OCI-LY7 (cell line): ENCODE measurements at regions not wholly inside any gene's neighbourhood (a gene's known extent, or its start where the extent isn't known, plus 50 kb on each side); places are given as distances from the start of the nearest gene placed in this dataset.

ENCODE experiments used
- BruUV-seq: library from RNA; stranded (reverse); fragments of 400-500 nt; replicated peaks from 2 replicates; lab custom pipeline; 2021; lab: Mats Ljungman, UMichigan
- CTCF ChIA-PET: fragments of 300-600 bp; sonication (Branson Sonifier 250); formaldehyde crosslinking; loops from one replicate; lab custom pipeline; 2022; ENCODE audit warnings: antibody characterized with exemption; ENCODE audit not compliant: unreplicated experiment; lab: Charles Lee
- POLR2A ChIA-PET: fragments of 300-600 bp; sonication (Branson Sonifier 250); formaldehyde crosslinking; loops from one replicate; lab custom pipeline; 2022; ENCODE audit warnings: antibody characterized with exemption; lab: Charles Lee
- DNase-seq: peaks from one replicate; pipeline ENCODE4 v3.0.0-alpha.2; 2015; ENCODE audit warnings: low spot score
- H2AFZ ChIP-seq: fragments of 200-600 bp; sonication (generic), shearing (Covaris generic); 2 replicates; pipeline ENCODE4 v1.6.1; 2014; ENCODE audit warnings: mild to moderate bottlenecking, antibody characterized with exemption, low read length, moderate library complexity
- H3K27ac ChIP-seq: fragments of 200-600 bp; sonication (generic); 2 replicates; pipeline ENCODE4 v1.5.1; 2014; ENCODE audit warnings: mixed run types, low read depth, mild to moderate bottlenecking, moderate library complexity, low read length, inconsistent platforms; ENCODE audit not compliant: poor library complexity, severe bottlenecking
- H3K36me3 ChIP-seq: fragments of 200-600 bp; sonication (generic); 2 replicates; pipeline ENCODE4 v1.6.1; 2014; ENCODE audit warnings: mild to moderate bottlenecking, antibody characterized with exemption, low read length, moderate library complexity, mixed read lengths; ENCODE audit not compliant: insufficient read depth
- H3K4me1 ChIP-seq: fragments of 200-600 bp; sonication (generic); 2 replicates; pipeline ENCODE4 v1.5.1; 2014; ENCODE audit warnings: mild to moderate bottlenecking, low read length; ENCODE audit not compliant: insufficient read depth, poor library complexity, severe bottlenecking
- H3K4me2 ChIP-seq: fragments of 200-600 bp; sonication (generic); 2 replicates; pipeline ENCODE4 v1.6.1; 2014; ENCODE audit warnings: mild to moderate bottlenecking, low read length
- H3K4me3 ChIP-seq: fragments of 200-600 bp; sonication (generic); 2 replicates; pipeline ENCODE4 v1.5.1; 2014; ENCODE audit warnings: mild to moderate bottlenecking, low read depth, low read length; ENCODE audit not compliant: poor library complexity, severe bottlenecking
- H3K79me2 ChIP-seq: fragments of 200-600 bp; sonication (generic); 2 replicates; pipeline ENCODE4 v1.6.1; 2016; ENCODE audit warnings: low read depth, mild to moderate bottlenecking, low read length, moderate library complexity, mixed read lengths; ENCODE audit not compliant: insufficient read depth
- H3K9me2 ChIP-seq: fragments of 200-600 bp; sonication (generic); 2 replicates; pipeline ENCODE4 v1.6.1; 2016; ENCODE audit warnings: mild to moderate bottlenecking, low read length, mixed read lengths; ENCODE audit not compliant: insufficient read depth
- H3K9me3 ChIP-seq: fragments of 200-600 bp; sonication (generic); 2 replicates; pipeline ENCODE4 v1.6.1; 2014; ENCODE audit warnings: mild to moderate bottlenecking, mixed run types, low read length, mixed read lengths
- H4K20me1 ChIP-seq: fragments of 200-600 bp; sonication (generic); 2 replicates; pipeline ENCODE4 v1.6.1; 2014; ENCODE audit warnings: mild to moderate bottlenecking, antibody characterized with exemption, low read length, moderate library complexity, mixed read lengths; ENCODE audit not compliant: insufficient read depth
- EZH2phosphoT487 ChIP-seq: fragments of 200-600 bp; sonication (generic); IDR thresholded peaks from 2 replicates; pipeline ENCODE4 v1.6.1; 2018; ENCODE audit warnings: low read depth, borderline replicate concordance, mild to moderate bottlenecking, mixed run types, antibody characterized with exemption, low read length, moderate library complexity, mixed read lengths
- intact Hi-C: fragments of 100-400 bp; cut with micrococcal nuclease; formaldehyde crosslinking; loops from one replicate; pipeline ENCODE4 v1.10.0; 2022; ENCODE audit not compliant: unreplicated experiment
- TF ChIP-seq, protein P1 (sequence below): fragments of 200-600 bp; sonication (generic); conservative IDR thresholded peaks from 2 replicates; pipeline ENCODE4 v1.5.1; 2014; ENCODE audit warnings: mild to moderate bottlenecking, antibody characterized with exemption, low read length, moderate library complexity, mixed read lengths

GRCh38 chr15:50823281-50823680 is 57.8 kb upstream of the SPPL2A start:
- H3K9me2 ChIP-seq = no peaks in the 10 kb centered on the region
- H3K4me3 ChIP-seq = no peak overlapping the region
- no TSS peak for BruUV-seq
- no peak for TF ChIP-seq EZH2phosphoT487
- TF ChIP-seq, protein P1, sequence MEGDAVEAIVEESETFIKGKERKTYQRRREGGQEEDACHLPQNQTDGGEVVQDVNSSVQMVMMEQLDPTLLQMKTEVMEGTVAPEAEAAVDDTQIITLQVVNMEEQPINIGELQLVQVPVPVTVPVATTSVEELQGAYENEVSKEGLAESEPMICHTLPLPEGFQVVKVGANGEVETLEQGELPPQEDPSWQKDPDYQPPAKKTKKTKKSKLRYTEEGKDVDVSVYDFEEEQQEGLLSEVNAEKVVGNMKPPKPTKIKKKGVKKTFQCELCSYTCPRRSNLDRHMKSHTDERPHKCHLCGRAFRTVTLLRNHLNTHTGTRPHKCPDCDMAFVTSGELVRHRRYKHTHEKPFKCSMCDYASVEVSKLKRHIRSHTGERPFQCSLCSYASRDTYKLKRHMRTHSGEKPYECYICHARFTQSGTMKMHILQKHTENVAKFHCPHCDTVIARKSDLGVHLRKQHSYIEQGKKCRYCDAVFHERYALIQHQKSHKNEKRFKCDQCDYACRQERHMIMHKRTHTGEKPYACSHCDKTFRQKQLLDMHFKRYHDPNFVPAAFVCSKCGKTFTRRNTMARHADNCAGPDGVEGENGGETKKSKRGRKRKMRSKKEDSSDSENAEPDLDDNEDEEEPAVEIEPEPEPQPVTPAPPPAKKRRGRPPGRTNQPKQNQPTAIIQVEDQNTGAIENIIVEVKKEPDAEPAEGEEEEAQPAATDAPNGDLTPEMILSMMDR = no peak
- intact Hi-C loops = no loop called here
- no peak overlapping the region for H2AFZ ChIP-seq
- no peaks in the 10 kb centered on the region for H3K9me3 ChIP-seq
- H4K20me1 ChIP-seq = no peaks in the 10 kb centered on the region
- no peak overlapping the region for H3K4me2 ChIP-seq
- CTCF ChIA-PET = no interaction called here
- H3K27ac ChIP-seq = no peak overlapping the region
- H3K79me2 ChIP-seq = no peaks in the 10 kb centered on the region
- POLR2A ChIA-PET = no interaction called here
- no peaks in the 10 kb centered on the region for H3K4me1 ChIP-seq
- no peak for DNase-seq
- H3K36me3 ChIP-seq = no peaks in the 10 kb centered on the region

DNA sequence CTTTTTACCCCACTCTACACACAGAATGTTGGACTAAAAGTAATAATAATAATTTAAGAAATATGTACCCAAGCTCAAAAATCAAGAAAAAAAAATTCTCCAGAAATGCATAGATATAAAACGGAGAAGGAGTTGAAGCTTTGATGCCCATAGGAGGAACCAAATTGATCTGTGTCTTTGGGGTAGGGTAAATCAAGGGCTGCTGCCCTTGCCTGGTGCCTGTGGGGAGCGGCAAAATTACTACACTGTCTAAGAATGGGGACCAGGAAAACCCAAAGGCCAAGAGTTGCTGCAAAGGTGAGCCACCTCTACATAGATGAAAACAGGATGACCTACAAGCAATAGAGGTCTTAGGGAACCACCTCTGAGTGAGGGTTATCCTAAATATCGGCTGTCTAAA is 56.0 kb upstream of the SPPL2A start:
- no peak for DNase-seq
- ChIA-PET CTCF (no interaction called here), POLR2A (no interaction called here)
- Histone ChIP-seq H3K79me2 (no peaks in the 10 kb centered on the region), H3K9me2 (no peaks in the 10 kb centered on the region), H3K9me3 (no peaks in the 10 kb centered on the region), H3K4me1 (no peaks in the 10 kb centered on the region), H3K27ac (no peak overlapping the region), H3K36me3 (no peaks in the 10 kb centered on the region), H2AFZ (no peak overlapping the region), H3K4me2 (no peak overlapping the region), H4K20me1 (no peaks in the 10 kb centered on the region), H3K4me3 (no peak overlapping the region)
- intact Hi-C loops = no loop called here
- TF ChIP-seq, protein P1 = no peak
- no peak for TF ChIP-seq EZH2phosphoT487
- no TSS peak for BruUV-seq

- Histone ChIP-seq H4K20me1 (no peaks in the 10 kb centered on the region), H3K9me2 (no peaks in the 10 kb centered on the region), H2AFZ (no peak overlapping the region), H3K36me3 (no peaks in the 10 kb centered on the region), H3K4me3 (no peak overlapping the region), H3K79me2 (no peaks in the 10 kb centered on the region), H3K4me1 (no peaks in the 10 kb centered on the region), H3K4me2 (no peak overlapping the region), H3K27ac (no peak overlapping the region), H3K9me3 (no peaks in the 10 kb centered on the region)
- DNase-seq = no peak
- POLR2A ChIA-PET = no interaction called here
- BruUV-seq = no TSS peak
- TF ChIP-seq, protein P1 = no peak
- TF ChIP-seq EZH2phosphoT487 = no peak
- CTCF ChIA-PET = no interaction called here
- intact Hi-C loops = no loop called here
These were observed 55.4 kb upstream of the SPPL2A start for GRCh38 chr15:50820808-50821382.
